ENCODE measurements at regions not wholly inside any gene's neighbourhood (a gene's known extent, or its start where the extent isn't known, plus 50 kb on each side); places are given as distances from the start of the nearest gene placed in this dataset.
"Not testable (repeated sequence)": the region's sequence is repeated elsewhere in the genome, so short reads cannot be mapped to it uniquely, and the experiment has no call there.

- no peak for DNase-seq (ENCODE audit: low read depth in 2 of 2)
These were observed 219.1 kb upstream of the STXBP5 start for GRCh38 chr6:146985111-146985510.

GRCh38 chr6:146985966-146986365, 218.3 kb upstream of the STXBP5 start:
- DNase-seq (ENCODE audit: low read depth in 2 of 2): no peak

GRCh38 chr6:146987938-146988337, 216.3 kb upstream of the STXBP5 start:
- not testable (repeated sequence) for DNase-seq (ENCODE audit: low read depth in 2 of 2)

GRCh38 chr6:146989860-146990259, 214.4 kb upstream of the STXBP5 start:
- DNase-seq (ENCODE audit: low read depth in 2 of 2): no peak

GRCh38 chr6:146990284-146990683, 213.9 kb upstream of the STXBP5 start:
- DNase-seq (ENCODE audit: low read depth in 2 of 2): peak in 1 of 2 experiments; percentile 20

GRCh38 chr6:146990821-146991798, 213.1 kb upstream of the STXBP5 start:
- DNase-seq (ENCODE audit: low read depth in 2 of 2): peak; percentile 38 to 42

GRCh38 chr6:146997062-146997461, 207.2 kb upstream of the STXBP5 start:
- no peak for DNase-seq (ENCODE audit: low read depth in 2 of 2)

- DNase-seq (ENCODE audit: low read depth in 2 of 2): no peak
These were observed 204.5 kb upstream of the STXBP5 start for GRCh38 chr6:146999766-147000165.

- peak; percentile 87 to 88 for DNase-seq (ENCODE audit: low read depth in 2 of 2)
These were observed 203.4 kb upstream of the STXBP5 start for GRCh38 chr6:147000545-147001488.

GRCh38 chr6:147001621-147002020, 202.6 kb upstream of the STXBP5 start:
- DNase-seq (ENCODE audit: low read depth in 2 of 2): no peak

- no peak for DNase-seq (ENCODE audit: low read depth in 2 of 2)
These were observed 201.0 kb upstream of the STXBP5 start for GRCh38 chr6:147003186-147003585.

- no peak for DNase-seq (ENCODE audit: low read depth in 2 of 2)
These were observed 198.7 kb upstream of the STXBP5 start for GRCh38 chr6:147005499-147005898.

- DNase-seq (ENCODE audit: low read depth in 2 of 2): no peak
These were observed 196.8 kb upstream of the STXBP5 start for GRCh38 chr6:147007441-147007840.

GRCh38 chr6:147009358-147009757, 194.9 kb upstream of the STXBP5 start:
- no peak for DNase-seq (ENCODE audit: low read depth in 2 of 2)

- DNase-seq (ENCODE audit: low read depth in 2 of 2): no peak
These were observed 188.5 kb upstream of the STXBP5 start for GRCh38 chr6:147015674-147016073.

- DNase-seq (ENCODE audit: low read depth in 2 of 2): no peak
These were observed 187.8 kb upstream of the STXBP5 start for GRCh38 chr6:147016440-147016839.

GRCh38 chr6:147017153-147017552, 187.1 kb upstream of the STXBP5 start:
- no peak for DNase-seq (ENCODE audit: low read depth in 2 of 2)

- DNase-seq (ENCODE audit: low read depth in 2 of 2): no peak
These were observed 185.2 kb upstream of the STXBP5 start for GRCh38 chr6:147019001-147019400.

GRCh38 chr6:147022041-147022440, 182.2 kb upstream of the STXBP5 start:
- DNase-seq (ENCODE audit: low read depth in 2 of 2): peak; percentile 20 to 25

- DNase-seq (ENCODE audit: low read depth in 2 of 2): no peak
These were observed 181.1 kb upstream of the STXBP5 start for GRCh38 chr6:147023148-147023547.

GRCh38 chr6:147023581-147023980, 180.6 kb upstream of the STXBP5 start:
- no peak for DNase-seq (ENCODE audit: low read depth in 2 of 2)

GRCh38 chr6:147029923-147030322, 174.3 kb upstream of the STXBP5 start:
- no peak for DNase-seq (ENCODE audit: low read depth in 2 of 2)
